ENCODE measurements at regions not wholly inside any gene's neighbourhood (a gene's known extent, or its start where the extent isn't known, plus 50 kb on each side); places are given as distances from the start of the nearest gene placed in this dataset.
"Not testable (repeated sequence)": the region's sequence is repeated elsewhere in the genome, so short reads cannot be mapped to it uniquely, and the experiment has no call there.

DNA sequence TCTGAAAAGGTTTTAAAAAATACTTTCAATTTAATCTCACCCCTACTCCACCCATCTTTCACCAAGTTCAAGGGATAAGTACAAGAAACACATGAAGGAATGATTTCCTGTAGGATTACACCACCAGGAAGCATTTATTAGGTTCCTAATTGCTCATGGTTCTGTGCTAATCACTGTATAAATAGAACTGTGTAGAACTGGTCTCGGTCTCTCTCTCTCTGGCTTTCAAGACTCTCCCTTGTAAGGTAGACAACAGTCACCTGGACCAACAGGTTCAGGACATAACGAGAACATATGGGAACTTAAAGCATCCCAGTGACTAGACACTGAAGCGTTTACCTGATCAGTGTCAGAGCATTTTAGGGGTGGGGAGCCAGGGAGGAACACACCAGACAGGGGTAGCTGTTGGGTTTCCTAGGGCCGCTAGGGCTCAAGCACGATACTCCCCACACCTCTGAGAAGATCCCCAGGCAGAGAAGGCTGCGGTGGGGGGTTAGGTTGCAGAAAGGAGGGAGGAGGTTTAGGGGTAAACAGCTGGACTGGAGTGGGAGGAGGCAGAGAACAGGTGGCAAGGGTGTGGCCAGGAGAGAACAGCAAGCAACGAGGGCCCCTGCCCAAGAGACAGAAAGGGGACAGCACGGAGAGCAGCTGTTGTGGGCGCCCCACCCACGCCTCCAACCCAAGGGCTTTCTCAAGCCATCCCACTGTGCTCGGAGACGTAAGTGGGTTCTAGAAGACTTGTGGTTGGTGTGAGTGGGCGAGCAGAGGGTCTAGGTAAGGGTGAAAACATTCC is 52.5 kb upstream of the USP6NL start:
- no peak for DNase-seq

DNA sequence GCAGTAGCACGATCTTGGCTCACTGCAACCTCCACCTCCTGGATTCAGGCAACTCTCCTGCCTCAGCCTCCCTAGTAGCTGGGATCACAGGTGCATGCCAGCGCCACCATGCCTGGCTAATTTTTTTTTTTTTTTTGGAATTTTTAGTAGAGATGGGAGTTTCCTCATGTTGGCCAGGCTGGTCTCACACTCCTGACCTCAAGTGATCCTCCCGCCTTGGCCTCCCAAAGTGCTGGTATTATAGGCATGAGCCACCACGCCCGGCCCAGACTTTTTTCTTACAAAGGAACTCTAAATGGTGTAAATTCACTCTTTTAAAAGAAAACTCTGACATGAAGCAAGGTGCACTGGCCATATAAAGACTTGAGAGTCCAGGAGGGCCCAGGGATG is 51.7 kb upstream of the USP6NL start:
- DNase-seq = not testable (repeated sequence)

DNA sequence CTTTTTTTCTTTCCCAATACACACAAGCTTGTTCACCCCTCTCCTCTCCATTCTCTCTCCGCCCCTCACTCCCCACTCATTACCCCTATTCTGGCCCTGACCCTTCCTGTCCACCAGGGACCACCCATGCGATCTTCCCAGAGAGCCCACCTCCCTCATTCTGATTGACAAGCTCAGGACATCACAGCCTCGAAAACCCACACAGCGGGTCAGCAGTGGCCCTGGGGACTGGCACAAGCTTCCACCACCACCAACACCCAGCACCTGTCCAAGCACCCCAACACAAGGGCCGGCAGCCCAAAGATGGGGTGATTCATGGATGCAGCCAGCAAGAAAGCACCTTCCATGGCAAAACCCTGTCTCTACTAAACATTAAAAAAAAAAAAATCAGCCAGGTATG is 50.0 kb upstream of the USP6NL start:
- no peak for DNase-seq

All from CD4-positive, alpha-beta T cell treated with Interleukin-17A for 4 hours (primary cell).